NCI-H345 treated with DMSO at 0.1 percent for 48 hours (cell line): ENCODE measurements at regions not wholly inside any gene's neighbourhood (a gene's known extent, or its start where the extent isn't known, plus 50 kb on each side); places are given as distances from the start of the nearest gene placed in this dataset.

Experiments used
- DNase-seq: peaks from one replicate; lab custom pipeline; 2025; ENCODE audit not compliant: unreplicated experiment; lab: John Stamatoyannopoulos, UW

- DNase-seq: no peak
These were observed 377.3 kb downstream of the GASK1B start for GRCh38 chr4:157795495-157795894.

- no peak for DNase-seq
These were observed 380.1 kb downstream of the GASK1B start for GRCh38 chr4:157792716-157793115.

GRCh38 chr4:157791236-157791635 is 381.6 kb downstream of the GASK1B start:
- no peak for DNase-seq

GRCh38 chr4:157787618-157788017 is 385.2 kb downstream of the GASK1B start:
- no peak for DNase-seq

- no peak for DNase-seq
These were observed 391.5 kb downstream of the GASK1B start for GRCh38 chr4:157781361-157781760.

GRCh38 chr4:157779081-157779480 is 393.7 kb downstream of the GASK1B start:
- peak; percentile 15 for DNase-seq

GRCh38 chr4:157776930-157777528 is 395.8 kb downstream of the GASK1B start:
- DNase-seq: no peak

- no peak for DNase-seq
These were observed 396.9 kb downstream of the GASK1B start for GRCh38 chr4:157775971-157776370.

GRCh38 chr4:157772907-157773306 is 399.9 kb downstream of the GASK1B start:
- DNase-seq: no peak

- DNase-seq: no peak
These were observed 404.4 kb downstream of the GASK1B start for GRCh38 chr4:157768419-157768818.

GRCh38 chr4:157763490-157763889 is 409.3 kb downstream of the GASK1B start:
- no peak for DNase-seq

- DNase-seq: no peak
These were observed 418.4 kb downstream of the GASK1B start for GRCh38 chr4:157754410-157754809.

- no peak for DNase-seq
These were observed 421.2 kb downstream of the GASK1B start for GRCh38 chr4:157751631-157752030.

- no peak for DNase-seq
These were observed 431.2 kb downstream of the GASK1B start for GRCh38 chr4:157741642-157742041.

GRCh38 chr4:157739242-157739641 is 433.6 kb downstream of the GASK1B start:
- no peak for DNase-seq

GRCh38 chr4:157728215-157728614 is 444.6 kb downstream of the GASK1B start:
- no peak for DNase-seq

- DNase-seq: no peak
These were observed 445.7 kb downstream of the GASK1B start for GRCh38 chr4:157727163-157727562.

- DNase-seq: no peak
These were observed 450.7 kb downstream of the GASK1B start for GRCh38 chr4:157722146-157722545.

- no peak for DNase-seq
These were observed 459.5 kb downstream of the GASK1B start for GRCh38 chr4:157713342-157713741.

GRCh38 chr4:157706155-157706554 is 466.7 kb downstream of the GASK1B start:
- DNase-seq: no peak

GRCh38 chr4:157702831-157703230 is 470.0 kb downstream of the GASK1B start:
- DNase-seq: no peak

GRCh38 chr4:157701695-157701994 is 471.2 kb downstream of the GASK1B start:
- DNase-seq: no peak

- peak; percentile 86 for DNase-seq
These were observed 471.7 kb downstream of the GASK1B start for GRCh38 chr4:157700898-157701694.
